ENCODE measurements at regions not wholly inside any gene's neighbourhood (a gene's known extent, or its start where the extent isn't known, plus 50 kb on each side); places are given as distances from the start of the nearest gene placed in this dataset.

DNA sequence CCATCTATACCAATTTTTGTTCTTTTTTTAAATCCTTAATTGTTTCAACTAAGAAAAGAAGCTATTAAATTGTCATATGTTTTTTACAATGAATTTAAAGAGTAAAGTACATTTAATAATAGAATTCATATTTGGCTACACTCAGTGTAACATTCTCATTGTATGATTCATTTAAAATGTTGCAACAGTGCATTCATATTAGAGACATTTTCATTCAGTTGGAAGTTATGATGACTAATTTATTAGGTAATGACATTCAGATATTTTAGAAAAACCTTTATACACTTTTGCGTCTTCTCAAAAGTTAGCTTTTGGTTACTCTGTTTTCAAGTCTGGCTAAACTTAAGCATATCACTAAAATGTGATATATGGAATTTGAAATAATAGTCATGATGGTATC is 887.5 kb upstream of the NRXN1 start:
- TF ChIP-seq, protein P1, sequence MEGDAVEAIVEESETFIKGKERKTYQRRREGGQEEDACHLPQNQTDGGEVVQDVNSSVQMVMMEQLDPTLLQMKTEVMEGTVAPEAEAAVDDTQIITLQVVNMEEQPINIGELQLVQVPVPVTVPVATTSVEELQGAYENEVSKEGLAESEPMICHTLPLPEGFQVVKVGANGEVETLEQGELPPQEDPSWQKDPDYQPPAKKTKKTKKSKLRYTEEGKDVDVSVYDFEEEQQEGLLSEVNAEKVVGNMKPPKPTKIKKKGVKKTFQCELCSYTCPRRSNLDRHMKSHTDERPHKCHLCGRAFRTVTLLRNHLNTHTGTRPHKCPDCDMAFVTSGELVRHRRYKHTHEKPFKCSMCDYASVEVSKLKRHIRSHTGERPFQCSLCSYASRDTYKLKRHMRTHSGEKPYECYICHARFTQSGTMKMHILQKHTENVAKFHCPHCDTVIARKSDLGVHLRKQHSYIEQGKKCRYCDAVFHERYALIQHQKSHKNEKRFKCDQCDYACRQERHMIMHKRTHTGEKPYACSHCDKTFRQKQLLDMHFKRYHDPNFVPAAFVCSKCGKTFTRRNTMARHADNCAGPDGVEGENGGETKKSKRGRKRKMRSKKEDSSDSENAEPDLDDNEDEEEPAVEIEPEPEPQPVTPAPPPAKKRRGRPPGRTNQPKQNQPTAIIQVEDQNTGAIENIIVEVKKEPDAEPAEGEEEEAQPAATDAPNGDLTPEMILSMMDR (IDR thresholded peaks at IDR 0.05) = no peak
- TF ChIP-seq POLR2A (IDR thresholded peaks at IDR 0.05) = no peak

Data from lower leg skin (tissue), 3 donors.